ENCODE measurements at regions not wholly inside any gene's neighbourhood (a gene's known extent, or its start where the extent isn't known, plus 50 kb on each side); places are given as distances from the start of the nearest gene placed in this dataset.

DNA sequence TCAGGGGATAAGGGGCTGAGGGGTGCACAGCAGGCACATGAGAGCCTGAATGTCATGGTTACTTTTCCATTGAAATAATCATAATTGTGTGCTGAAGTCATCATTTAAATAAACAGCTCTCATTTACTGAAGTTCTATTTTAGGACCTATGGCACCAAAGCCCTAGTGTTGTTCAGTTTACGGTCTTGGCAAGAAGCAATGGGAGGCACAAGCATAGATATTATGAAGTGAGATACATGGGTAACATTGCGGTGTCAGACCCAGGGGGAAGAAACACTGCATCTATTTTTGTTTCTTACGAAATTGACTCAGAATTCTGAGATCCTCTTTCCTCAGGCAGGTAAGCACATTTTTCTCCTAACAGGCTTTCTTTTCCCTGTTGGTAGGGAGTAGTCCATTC is 437.8 kb upstream of the PROX1 start:
- Histone ChIP-seq H3K4me1 (no peaks in the 10 kb centered on the region), H3K9me3 (no peaks in the 10 kb centered on the region), H3K27ac (no peak overlapping the region), H3K4me3 (no peak overlapping the region), H3K36me3 (no peaks in the 10 kb centered on the region), H3K27me3 (no peaks in the 10 kb centered on the region)
- intact Hi-C loops (cut with DNase I) = no loop called here
- TF ChIP-seq, protein P1, sequence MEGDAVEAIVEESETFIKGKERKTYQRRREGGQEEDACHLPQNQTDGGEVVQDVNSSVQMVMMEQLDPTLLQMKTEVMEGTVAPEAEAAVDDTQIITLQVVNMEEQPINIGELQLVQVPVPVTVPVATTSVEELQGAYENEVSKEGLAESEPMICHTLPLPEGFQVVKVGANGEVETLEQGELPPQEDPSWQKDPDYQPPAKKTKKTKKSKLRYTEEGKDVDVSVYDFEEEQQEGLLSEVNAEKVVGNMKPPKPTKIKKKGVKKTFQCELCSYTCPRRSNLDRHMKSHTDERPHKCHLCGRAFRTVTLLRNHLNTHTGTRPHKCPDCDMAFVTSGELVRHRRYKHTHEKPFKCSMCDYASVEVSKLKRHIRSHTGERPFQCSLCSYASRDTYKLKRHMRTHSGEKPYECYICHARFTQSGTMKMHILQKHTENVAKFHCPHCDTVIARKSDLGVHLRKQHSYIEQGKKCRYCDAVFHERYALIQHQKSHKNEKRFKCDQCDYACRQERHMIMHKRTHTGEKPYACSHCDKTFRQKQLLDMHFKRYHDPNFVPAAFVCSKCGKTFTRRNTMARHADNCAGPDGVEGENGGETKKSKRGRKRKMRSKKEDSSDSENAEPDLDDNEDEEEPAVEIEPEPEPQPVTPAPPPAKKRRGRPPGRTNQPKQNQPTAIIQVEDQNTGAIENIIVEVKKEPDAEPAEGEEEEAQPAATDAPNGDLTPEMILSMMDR (IDR thresholded peaks at IDR 0.05) = no peak
- no peak for DNase-seq
- no peak for ATAC-seq

DNA sequence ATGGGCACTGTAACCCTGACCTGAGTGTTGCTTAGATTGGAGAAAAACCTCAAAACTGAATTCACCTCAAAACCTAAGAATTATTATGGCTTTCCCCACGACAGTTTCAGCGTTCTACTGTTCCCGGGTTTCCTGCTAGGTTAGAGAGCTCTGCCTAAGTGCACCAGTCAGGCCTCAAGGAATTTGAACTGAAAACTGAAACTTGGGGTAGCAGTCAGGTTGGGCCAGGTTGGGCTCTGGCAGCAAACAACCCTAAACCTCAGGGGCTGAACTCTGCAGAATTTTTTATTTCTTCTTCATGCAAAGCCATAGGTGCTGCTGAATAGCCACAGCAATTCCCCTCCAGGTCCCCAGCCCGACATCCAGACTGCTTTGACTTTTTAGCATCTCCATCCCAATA is 437.0 kb upstream of the PROX1 start:
- intact Hi-C loops (cut with DNase I) = no loop called here
- DNase-seq (no peak), ATAC-seq (no peak)
- TF ChIP-seq, protein P1 (IDR thresholded peaks at IDR 0.05) = no peak
- Histone ChIP-seq H3K4me3 (no peak overlapping the region), H3K27me3 (no peaks in the 10 kb centered on the region), H3K36me3 (no peaks in the 10 kb centered on the region), H3K27ac (no peak overlapping the region), H3K4me1 (no peaks in the 10 kb centered on the region), H3K9me3 (no peaks in the 10 kb centered on the region)

DNA sequence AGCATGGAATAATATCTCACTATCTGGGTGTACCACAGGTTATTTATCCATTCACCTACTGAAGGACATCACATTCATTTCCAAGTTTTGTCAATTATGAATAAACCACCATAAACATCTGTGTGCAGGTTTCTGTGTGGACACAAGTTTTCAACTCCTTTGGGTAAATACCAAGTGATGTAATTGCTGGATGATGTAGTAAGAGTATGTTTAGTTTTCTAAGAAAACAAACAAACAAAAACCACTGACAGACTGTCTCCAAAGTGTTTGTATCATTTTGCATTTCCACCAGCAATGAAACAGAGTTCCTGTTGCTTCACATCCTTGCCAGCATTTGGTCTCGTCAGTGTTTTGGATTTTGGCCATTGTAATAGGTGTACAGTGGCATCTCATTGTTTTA is 435.7 kb upstream of the PROX1 start:
- no peak overlapping the region for H3K27ac ChIP-seq
- no peaks in the 10 kb centered on the region for H3K27me3 ChIP-seq
- DNase-seq (no peak), ATAC-seq (no peak)
- intact Hi-C loops (cut with DNase I) = no loop called here
- no peaks in the 10 kb centered on the region for H3K4me1 ChIP-seq
- H3K36me3 ChIP-seq = no peaks in the 10 kb centered on the region
- TF ChIP-seq, protein P1 (IDR thresholded peaks at IDR 0.05) = no peak
- no peaks in the 10 kb centered on the region for H3K9me3 ChIP-seq
- H3K4me3 ChIP-seq = no peak overlapping the region

DNA sequence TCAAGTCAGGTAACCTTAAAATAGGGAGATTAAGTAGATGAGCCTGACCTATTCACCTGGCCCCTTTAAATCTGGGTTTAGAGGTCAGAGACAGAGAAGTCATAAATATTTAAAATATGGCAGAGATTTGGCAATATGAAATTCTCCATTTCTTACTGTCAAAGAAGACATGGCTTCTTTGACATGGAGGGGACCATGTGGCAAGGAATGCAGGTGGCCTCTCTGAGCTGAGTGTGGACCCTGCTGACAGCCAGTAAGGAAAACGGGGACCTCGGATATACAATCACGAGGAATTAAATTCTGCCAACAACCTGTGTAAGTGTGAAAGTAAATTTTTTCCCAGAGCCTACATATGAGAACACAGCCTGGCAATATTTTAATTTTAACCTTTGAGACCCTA is 427.5 kb upstream of the PROX1 start:
- Histone ChIP-seq H3K36me3 (no peaks in the 10 kb centered on the region), H3K27ac (no peak overlapping the region), H3K4me1 (no peaks in the 10 kb centered on the region), H3K4me3 (no peak overlapping the region), H3K9me3 (peaks cover 0 to 17% of the 10 kb centered on the region in 2 donors), H3K27me3 (no peaks in the 10 kb centered on the region)
- ATAC-seq = no peak
- intact Hi-C loops (cut with DNase I) = no loop called here
- TF ChIP-seq, protein P1 (IDR thresholded peaks at IDR 0.05) = no peak
- no peak for DNase-seq

DNA sequence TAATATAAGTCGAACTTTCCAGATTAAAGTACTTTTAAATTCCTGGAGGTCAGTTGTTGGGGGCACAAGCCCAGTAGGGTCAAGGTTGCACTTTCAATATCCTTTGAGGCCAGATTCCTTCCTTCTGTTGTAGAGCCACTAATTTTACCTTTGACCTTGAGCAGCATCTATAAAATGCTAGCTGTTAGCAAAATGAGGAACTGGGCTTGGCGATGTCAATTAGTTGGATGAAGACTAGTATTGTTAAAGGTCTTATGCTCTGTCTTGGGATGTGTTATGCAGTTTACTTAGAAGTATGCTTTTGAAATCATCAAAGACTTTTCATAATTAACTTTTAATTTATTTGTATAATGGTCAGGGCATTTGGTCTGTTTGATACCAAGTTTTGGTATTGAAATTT is 425.9 kb upstream of the PROX1 start:
- H3K9me3 ChIP-seq = peaks cover 0 to 21% of the 10 kb centered on the region in 2 donors
- H3K4me3 ChIP-seq = no peak overlapping the region
- ATAC-seq (no peak), DNase-seq (no peak)
- intact Hi-C loops (cut with DNase I) = no loop called here
- no peaks in the 10 kb centered on the region for H3K27me3 ChIP-seq
- H3K36me3 ChIP-seq = no peaks in the 10 kb centered on the region
- H3K27ac ChIP-seq = no peak overlapping the region
- TF ChIP-seq, protein P1 (IDR thresholded peaks at IDR 0.05) = no peak
- no peaks in the 10 kb centered on the region for H3K4me1 ChIP-seq

All from left lung (tissue), 4 donors.